Keratinocyte (primary cell): ENCODE measurements at regions not wholly inside any gene's neighbourhood (a gene's known extent, or its start where the extent isn't known, plus 50 kb on each side); places are given as distances from the start of the nearest gene placed in this dataset.

Experiments used
- CTCF ChIP-seq, 3 experiments: IDR thresholded peaks in 1 of 3; conservative IDR thresholded peaks in 1 of 3; optimal IDR thresholded peaks in 1 of 3; 2 replicates in 2 of 3; 3 replicates in 1 of 3; pipeline versions ENCODE3 to v1.5.1; 2011; ENCODE audit warnings: low read length in 3 of 3, mild to moderate bottlenecking in 3 of 3, moderate library complexity in 2 of 3, control low read depth in 1 of 3, inconsistent platforms in 1 of 3; ENCODE audit not compliant: insufficient read depth in 2 of 3; ENCODE audit errors: extremely low read depth in 1 of 3
- EZH2 ChIP-seq: IDR thresholded peaks from one replicate; pipeline ENCODE4 v1.6.1; 2012; ENCODE audit warnings: inconsistent platforms, mild to moderate bottlenecking, low read length, moderate library complexity

GRCh38 chr7:89845952-89846351, 308.3 kb upstream of the STEAP1 start:
- TF ChIP-seq CTCF (optimal IDR thresholded peaks at IDR 0.05 in 1 of 3, IDR thresholded peaks at IDR 0.05 in 1 of 3, conservative IDR thresholded peaks at IDR 0.05 in 1 of 3; ENCODE audit: extremely low read depth in 1 of 3, insufficient read depth in 2 of 3, low read length in 3 of 3) (no peak), EZH2 (no peak)
